Endothelial cell of umbilical vein (primary cell): ENCODE measurements at regions not wholly inside any gene's neighbourhood (a gene's known extent, or its start where the extent isn't known, plus 50 kb on each side); places are given as distances from the start of the nearest gene placed in this dataset.

Experiments used
- BruUV-seq: library from RNA; stranded (reverse); fragments of 400-500 nt; replicated peaks from 2 replicates; lab custom pipeline; 2021; lab: Mats Ljungman, UMichigan
- CTCF ChIA-PET: fragments of 300-600, 350-600 bp; sonication (Branson Sonifier 250); formaldehyde crosslinking; loops from one replicate; lab custom pipeline; 2021; ENCODE audit warnings: antibody characterized with exemption, inconsistent platforms; lab: Charles Lee
- POLR2A ChIA-PET: fragments of 300-600, 350-600 bp; sonication (Branson Sonifier 250); formaldehyde crosslinking; loops from one replicate; lab custom pipeline; 2021; ENCODE audit warnings: antibody characterized with exemption, inconsistent platforms; lab: Charles Lee
- DNase-seq: peaks from one replicate; pipeline ENCODE4 v3.0.0-alpha.2; 2011; ENCODE audit warnings: low read depth, low spot score
- FAIRE-seq: peaks from 2 replicates; lab custom pipeline; 2011; peaks lifted over from hg19 to GRCh38; lab: Jason Lieb, UNC
- H2AFZ ChIP-seq: 2 replicates; pipeline ENCODE4 v1.6.0; 2012; ENCODE audit warnings: low read depth, low read length, control low read depth, inconsistent platforms
- H3K27ac ChIP-seq: 2 replicates; pipeline ENCODE4 v1.5.1; 2011; ENCODE audit warnings: low read depth, mild to moderate bottlenecking, control low read depth, low read length, moderate library complexity; ENCODE audit not compliant: insufficient read depth
- H3K27me3 ChIP-seq, 2 experiments: 2 replicates each; pipeline versions ENCODE4 v1.6.0 to v1.6.1; 2011; ENCODE audit warnings: low read length in 2 of 2, mixed read lengths in 1 of 2; ENCODE audit not compliant: control insufficient read depth in 2 of 2, insufficient read depth in 2 of 2
- H3K36me3 ChIP-seq, 2 experiments: 2 replicates in 1 of 2; 3 replicates in 1 of 2; pipeline ENCODE4 v1.5.1; 2011; ENCODE audit warnings: low read length in 2 of 2, mild to moderate bottlenecking in 1 of 2, moderate library complexity in 1 of 2; ENCODE audit not compliant: control insufficient read depth in 2 of 2, insufficient read depth in 2 of 2; ENCODE audit errors: extremely low read depth in 1 of 2
- H3K4me1 ChIP-seq: 3 replicates; pipeline ENCODE4 v1.5.1; 2011; ENCODE audit warnings: mild to moderate bottlenecking, low read length; ENCODE audit not compliant: control insufficient read depth, insufficient read depth; ENCODE audit errors: extremely low read depth
- H3K4me2 ChIP-seq: 2 replicates; pipeline ENCODE4 v1.6.1; 2011; ENCODE audit warnings: low read length, control low read depth, mixed read lengths; ENCODE audit not compliant: insufficient read depth
- H3K4me3 ChIP-seq, 3 experiments: fragments of 200-600 bp in 1 of 3; sonication (generic), shearing (Covaris generic) in 1 of 3; replicated peaks in 1 of 3; 2 replicates each; pipeline ENCODE4 v1.5.1; 2011 to 2016; ENCODE audit warnings: control low read depth in 3 of 3, low read length in 3 of 3, mild to moderate bottlenecking in 2 of 3, inconsistent platforms in 1 of 3, low read depth in 1 of 3, moderate library complexity in 1 of 3; ENCODE audit not compliant: insufficient read depth in 1 of 3
- H3K79me2 ChIP-seq: 2 replicates; pipeline ENCODE4 v1.6.0; 2012; ENCODE audit warnings: low read length, inconsistent platforms; ENCODE audit not compliant: control insufficient read depth, insufficient read depth
- H3K9ac ChIP-seq: replicated peaks from 2 replicates; pipeline ENCODE3; 2011; ENCODE audit warnings: low read length, control low read depth; ENCODE audit not compliant: insufficient read depth; ENCODE audit errors: extremely low read depth
- H3K9me1 ChIP-seq: replicated peaks from 3 replicates; pipeline ENCODE4 v1.6.0; 2011; ENCODE audit warnings: mild to moderate bottlenecking, low read length; ENCODE audit not compliant: control insufficient read depth, insufficient read depth; ENCODE audit errors: extremely low read depth
- H3K9me3 ChIP-seq: replicated peaks from 2 replicates; pipeline ENCODE4 v1.5.1; 2012; ENCODE audit warnings: low read length, inconsistent platforms; ENCODE audit not compliant: control insufficient read depth, insufficient read depth
- H4K20me1 ChIP-seq: replicated peaks from 2 replicates; pipeline ENCODE3; 2011; ENCODE audit warnings: mild to moderate bottlenecking, low read length; ENCODE audit not compliant: control insufficient read depth, insufficient read depth; ENCODE audit errors: extremely low read depth
- CTCF ChIP-seq, 2 donors: IDR thresholded peaks; 1 replicate in 1 of 2; 2 replicates in 1 of 2; pipeline ENCODE4 v1.5.1; 2011; ENCODE audit warnings: low read length in 2 of 2, mild to moderate bottlenecking in 2 of 2, moderate library complexity in 2 of 2, control low read depth in 1 of 2, inconsistent platforms in 1 of 2, low read depth in 1 of 2; ENCODE audit not compliant: insufficient read depth in 1 of 2; ENCODE audit errors: extremely low read depth in 1 of 2
- FOS ChIP-seq: IDR thresholded peaks from 2 replicates; pipeline ENCODE4 v1.6.1; 2011; ENCODE audit warnings: mild to moderate bottlenecking, low read length, moderate library complexity, borderline replicate concordance; ENCODE audit not compliant: insufficient read depth
- GATA2 ChIP-seq: IDR thresholded peaks from 2 replicates; pipeline ENCODE4 v1.7.0; 2011; ENCODE audit warnings: low read depth, mild to moderate bottlenecking, moderate library complexity, mixed read lengths, low read length; ENCODE audit not compliant: insufficient read length, insufficient read depth
- MYC ChIP-seq: IDR thresholded peaks from one replicate; pipeline ENCODE4 v1.6.1; 2011; ENCODE audit warnings: mild to moderate bottlenecking, low read depth, low read length
- dilution Hi-C: fragments of 300-500 bp; cut with MboI; formaldehyde crosslinking; loops from one replicate; pipeline ENCODE4 v1.15.0; 2019; ENCODE audit warnings: low sequenced_read_pairs; ENCODE audit not compliant: extremely low pct_ligation_motif_present
- intact Hi-C: fragments of 100-400 bp; cut with micrococcal nuclease; formaldehyde crosslinking; loops from one replicate; pipeline ENCODE4 v1.10.0; 2022
- TF ChIP-seq, protein P1 (sequence below): IDR thresholded peaks from 2 replicates; pipeline ENCODE4 v1.6.1; 2011; ENCODE audit not compliant: insufficient read depth, insufficient read length

- Histone ChIP-seq H3K27ac (no peak overlapping the region), H3K27me3 (no peaks in the 10 kb centered on the region), H3K79me2 (no peaks in the 10 kb centered on the region), H3K4me1 (no peaks in the 10 kb centered on the region), H4K20me1 (no peaks in the 10 kb centered on the region), H3K4me2 (no peak overlapping the region), H3K9me3 (no peaks in the 10 kb centered on the region), H3K9ac (no peak overlapping the region), H3K9me1 (no peaks in the 10 kb centered on the region), H3K4me3 (no peak overlapping the region), H2AFZ (no peak overlapping the region), H3K36me3 (no peaks in the 10 kb centered on the region)
- CTCF ChIA-PET, result interaction anchor here (0.8 to 3.2 kb wide), 4 partner anchors 9 to 232 kb away, joined by 3 to 14 read pairs (median 7); no protein-coding TSS in a partner anchor
- POLR2A ChIA-PET, result no interaction called here
- intact Hi-C loops, result loop anchor here (10.0 kb wide), 1 partner anchor 1383 kb away; no protein-coding TSS in a partner anchor
- TF ChIP-seq FOS (no peak), GATA2 (no peak)
- TF ChIP-seq, protein P1, sequence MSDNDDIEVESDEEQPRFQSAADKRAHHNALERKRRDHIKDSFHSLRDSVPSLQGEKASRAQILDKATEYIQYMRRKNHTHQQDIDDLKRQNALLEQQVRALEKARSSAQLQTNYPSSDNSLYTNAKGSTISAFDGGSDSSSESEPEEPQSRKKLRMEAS, result no peak
- FAIRE-seq (no peak), DNase-seq (no peak)
- dilution Hi-C loops, result no loop called here
- BruUV-seq, result no TSS peak
These were observed 97.6 kb downstream of the RPE65 start for GRCh38 chr1:68352202-68352601.

DNA sequence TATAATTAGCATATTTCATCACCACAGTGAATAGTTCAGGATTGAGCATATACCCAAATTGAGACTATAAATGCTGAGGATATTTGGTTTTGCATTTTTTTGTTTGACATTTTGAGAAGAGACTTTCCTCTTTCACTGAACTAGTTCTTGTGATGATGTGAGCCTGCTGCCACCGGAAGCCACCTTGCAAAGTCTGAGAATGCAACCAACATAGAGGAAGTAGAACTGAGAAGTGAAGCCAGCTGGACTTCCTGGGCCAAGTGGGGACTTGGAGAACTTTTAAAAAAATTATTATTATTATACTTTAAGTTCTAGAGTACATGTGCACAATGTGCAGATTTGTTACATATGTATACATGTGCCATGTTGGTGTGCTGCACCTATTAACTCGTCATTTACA is 102.3 kb downstream of the RPE65 start:
- ChIA-PET CTCF (interaction anchor here (0.7 to 11.0 kb wide), 9 partner anchors 11 to 235 kb away, joined by 3 to 312 read pairs (median 17); no protein-coding TSS in a partner anchor), POLR2A (no interaction called here)
- Histone ChIP-seq H2AFZ (no peak overlapping the region), H3K9me1 (no peaks in the 10 kb centered on the region), H3K4me3 (no peak overlapping the region), H3K27me3 (no peaks in the 10 kb centered on the region), H4K20me1 (no peaks in the 10 kb centered on the region), H3K4me1 (no peaks in the 10 kb centered on the region), H3K9ac (no peak overlapping the region), H3K79me2 (no peaks in the 10 kb centered on the region), H3K9me3 (no peaks in the 10 kb centered on the region), H3K27ac (no peak overlapping the region), H3K4me2 (no peak overlapping the region), H3K36me3 (no peaks in the 10 kb centered on the region)
- TF ChIP-seq, protein P1, result no peak
- TF ChIP-seq CTCF (IDR thresholded peaks at IDR 0.05; ENCODE audit: extremely low read depth in 1 of 2, insufficient read depth in 1 of 2, low read depth in 1 of 2, low read length in 2 of 2) (no peak), MYC (no peak), FOS (no peak)
- dilution Hi-C loops (loop anchor here (25.0 kb wide), 1 partner anchor 210 kb away; no protein-coding TSS in a partner anchor), intact Hi-C loops (loop anchor here (10.0 kb wide), 1 partner anchor 813 kb away; no protein-coding TSS in a partner anchor)
- no TSS peak for BruUV-seq
- DNase-seq, result no peak
- no peak for FAIRE-seq
